Common myeloid progenitor, CD34-positive (primary cell): ENCODE measurements at regions not wholly inside any gene's neighbourhood (a gene's known extent, or its start where the extent isn't known, plus 50 kb on each side); places are given as distances from the start of the nearest gene placed in this dataset.
A peak's percentile ranks its signal among the peaks of the same experiment; 100 is the strongest.
"Not testable (repeated sequence)": the region's sequence is repeated elsewhere in the genome, so short reads cannot be mapped to it uniquely, and the experiment has no call there.

ENCODE experiments used
- CTCF ChIA-PET: fragments of 350-600 bp; sonication (Branson Sonifier 250); formaldehyde crosslinking; loops from one replicate; lab custom pipeline; 2021; ENCODE audit warnings: antibody characterized with exemption; lab: Charles Lee
- POLR2A ChIA-PET: fragments of 350-600 bp; sonication (Branson Sonifier 250); formaldehyde crosslinking; loops from one replicate; lab custom pipeline; 2021; ENCODE audit warnings: antibody characterized with exemption; lab: Charles Lee
- DNase-seq, 3 donors: peaks; one replicate each; pipeline versions ENCODE4 v3.0.0 to v3.0.0-alpha.2; 2013
- H3K27ac ChIP-seq, 2 experiments: 1 replicate in 1 of 2; 2 replicates in 1 of 2; pipeline ENCODE4 v1.7.0; 2013; ENCODE audit warnings: inconsistent platforms in 2 of 2, low read length in 2 of 2, mild to moderate bottlenecking in 2 of 2, low read depth in 1 of 2, moderate library complexity in 1 of 2; ENCODE audit not compliant: severe bottlenecking in 2 of 2, insufficient read depth in 1 of 2, poor library complexity in 1 of 2
- H3K27me3 ChIP-seq, 5 experiments: replicated peaks in 2 of 5; 1 replicate in 3 of 5; 2 replicates in 2 of 5; pipeline versions ENCODE4 v1.6.1 to v1.7.0; 2013; ENCODE audit warnings: low read length in 4 of 5, mild to moderate bottlenecking in 2 of 5, moderate library complexity in 2 of 5, inconsistent platforms in 1 of 5; ENCODE audit not compliant: insufficient read depth in 5 of 5, control insufficient read depth in 4 of 5
- H3K36me3 ChIP-seq, 4 experiments: 1 replicate in 2 of 4; 2 replicates in 2 of 4; pipeline versions ENCODE4 v1.6.1 to v1.7.0; 2013; ENCODE audit warnings: low read length in 3 of 4, control low read depth in 1 of 4, mild to moderate bottlenecking in 1 of 4; ENCODE audit not compliant: control insufficient read depth in 4 of 4, insufficient read depth in 4 of 4
- H3K4me1 ChIP-seq, 4 experiments: 1 replicate in 3 of 4; 2 replicates in 1 of 4; pipeline versions ENCODE4 v1.6.1 to v1.7.1; 2013; ENCODE audit warnings: low read length in 3 of 4, mild to moderate bottlenecking in 3 of 4, control low read depth in 1 of 4, inconsistent platforms in 1 of 4, moderate library complexity in 1 of 4; ENCODE audit not compliant: control insufficient read depth in 4 of 4, insufficient read depth in 4 of 4; ENCODE audit errors: control extremely low read depth in 1 of 4
- H3K4me3 ChIP-seq, 7 experiments: 1 replicate in 4 of 7; 2 replicates in 3 of 7; pipeline versions ENCODE4 v1.5.1 to v1.7.0; 2013; ENCODE audit warnings: mild to moderate bottlenecking in 7 of 7, low read length in 6 of 7, moderate library complexity in 6 of 7, inconsistent platforms in 2 of 7, low read depth in 2 of 7, control low read depth in 1 of 7; ENCODE audit not compliant: insufficient read depth in 4 of 7, control insufficient read depth in 1 of 7; ENCODE audit errors: extremely low read depth in 1 of 7
- H3K9me3 ChIP-seq, 5 experiments: 1 replicate in 4 of 5; 2 replicates in 1 of 5; pipeline versions ENCODE4 v1.6.1 to v1.7.1; 2013; ENCODE audit warnings: low read length in 4 of 5, mild to moderate bottlenecking in 2 of 5, inconsistent platforms in 1 of 5, low read depth in 1 of 5, moderate library complexity in 1 of 5; ENCODE audit not compliant: control insufficient read depth in 4 of 5, insufficient read depth in 2 of 5; ENCODE audit errors: control extremely low read depth in 1 of 5
- WGBS: methylation state at CpG from one replicate; pipeline ENCODE4 v1.1.5; 2013; ENCODE audit not compliant: insufficient coverage; 5-methylcytosine and 5-hydroxymethylcytosine counted together

- H3K4me1 ChIP-seq, result no peaks in the 10 kb centered on the region
- H3K36me3 ChIP-seq, result no peaks in the 10 kb centered on the region
- no peaks in the 10 kb centered on the region for H3K27me3 ChIP-seq
- WGBS, result 60% methylated on average over 1 of the region's 2 CpGs
- no peak overlapping the region for H3K4me3 ChIP-seq
- POLR2A ChIA-PET, result no interaction called here
- no peak for DNase-seq
- CTCF ChIA-PET, result no interaction called here
- H3K27ac ChIP-seq, result no peak overlapping the region
- no peaks in the 10 kb centered on the region for H3K9me3 ChIP-seq
Measured at GRCh38 chr7:124106575-124106974, 73.7 kb upstream of the TMEM229A start.

GRCh38 chr7:124101173-124101768, 68.4 kb upstream of the TMEM229A start:
- Histone ChIP-seq H3K27ac (no peak overlapping the region), H3K4me1 (no peaks in the 10 kb centered on the region), H3K4me3 (no peak overlapping the region), H3K27me3 (no peaks in the 10 kb centered on the region), H3K36me3 (no peaks in the 10 kb centered on the region), H3K9me3 (no peaks in the 10 kb centered on the region)
- ChIA-PET POLR2A (no interaction called here), CTCF (interaction anchor here (0.6 to 1.2 kb wide), 2 partner anchors 17 to 66 kb away, joined by 3 to 4 read pairs; no protein-coding TSS in a partner anchor)
- DNase-seq, result peak in 2 of 3 donors; percentile 5 to 10
- no CpG with 5 or more reads among the region's 5 CpGs for WGBS

GRCh38 chr7:124100190-124100589, 67.3 kb upstream of the TMEM229A start:
- DNase-seq, result no peak
- ChIA-PET POLR2A (no interaction called here), CTCF (no interaction called here)

GRCh38 chr7:124099585-124099984, 66.7 kb upstream of the TMEM229A start:
- 96% methylated on average over 9 of the region's 10 CpGs for WGBS
- H3K9me3 ChIP-seq, CTCF ChIA-PET, H3K4me1 ChIP-seq, DNase-seq, H3K27me3 ChIP-seq, H3K4me3 ChIP-seq, H3K27ac ChIP-seq, POLR2A ChIA-PET, H3K36me3 ChIP-seq: not testable (repeated sequence)

More at GRCh38 chr7:124100190-124100589, 67.3 kb upstream of the TMEM229A start:
- Histone ChIP-seq H3K9me3 (no peaks in the 10 kb centered on the region), H3K36me3 (no peaks in the 10 kb centered on the region), H3K4me3 (no peak overlapping the region), H3K27me3 (no peaks in the 10 kb centered on the region), H3K4me1 (no peaks in the 10 kb centered on the region), H3K27ac (no peak overlapping the region)
- 100% methylated on average over 2 of the region's 3 CpGs for WGBS

- Histone ChIP-seq H3K4me1 (no peaks in the 10 kb centered on the region), H3K4me3 (no peak overlapping the region), H3K9me3 (no peaks in the 10 kb centered on the region), H3K27ac (no peak overlapping the region), H3K27me3 (peaks cover 0 to 2% (median 0%) of the 10 kb centered on the region in 5 experiments), H3K36me3 (no peaks in the 10 kb centered on the region)
- WGBS, result no CpG with 5 or more reads among the region's 2 CpGs
- POLR2A ChIA-PET, result no interaction called here
- CTCF ChIA-PET, result no interaction called here
- DNase-seq, result no peak
Measured at GRCh38 chr7:124089621-124090020, 56.8 kb upstream of the TMEM229A start.

GRCh38 chr7:124088590-124088989, 55.7 kb upstream of the TMEM229A start:
- WGBS, result no CpG with 5 or more reads among the region's 1 CpG
- CTCF ChIA-PET, result no interaction called here
- no peak overlapping the region for H3K27ac ChIP-seq
- H3K9me3 ChIP-seq, result no peaks in the 10 kb centered on the region
- no peak overlapping the region for H3K4me3 ChIP-seq
- H3K27me3 ChIP-seq, result peaks cover 0 to 2% (median 0%) of the 10 kb centered on the region in 5 experiments
- DNase-seq, result no peak
- H3K4me1 ChIP-seq, result no peaks in the 10 kb centered on the region
- no peaks in the 10 kb centered on the region for H3K36me3 ChIP-seq
- POLR2A ChIA-PET, result interaction anchor here (0.8 kb wide), 1 partner anchor 9 kb away, joined by 3 read pairs; no protein-coding TSS in a partner anchor

- POLR2A ChIA-PET, result no interaction called here
- WGBS, result 22% methylated on average over 2 of the region's 2 CpGs
Measured at GRCh38 chr7:124086843-124087242, 54.0 kb upstream of the TMEM229A start.

More at GRCh38 chr7:124086843-124087242, 54.0 kb upstream of the TMEM229A start:
- H3K36me3 ChIP-seq, result no peaks in the 10 kb centered on the region
- no peak overlapping the region for H3K27ac ChIP-seq
- no peaks in the 10 kb centered on the region for H3K9me3 ChIP-seq
- no peaks in the 10 kb centered on the region for H3K4me1 ChIP-seq
- peaks cover 0 to 2% (median 0%) of the 10 kb centered on the region in 5 experiments for H3K27me3 ChIP-seq
- DNase-seq, result no peak
- CTCF ChIA-PET, result no interaction called here
- no peak overlapping the region for H3K4me3 ChIP-seq
